Neural cell (in vitro differentiated cells): ENCODE measurements at regions not wholly inside any gene's neighbourhood (a gene's known extent, or its start where the extent isn't known, plus 50 kb on each side); places are given as distances from the start of the nearest gene placed in this dataset.

ENCODE experiments used
- H2AFZ ChIP-seq: fragments of 200-600, 300-800 bp; sonication (generic), shearing (Covaris generic); 2 replicates; pipeline ENCODE4 v1.6.0; 2014; ENCODE audit warnings: low read depth, mild to moderate bottlenecking, antibody characterized with exemption, low read length, moderate library complexity
- H3F3A ChIP-seq: fragments of 200-600 bp; shearing (Covaris generic); 2 replicates; pipeline ENCODE4 v1.6.1; 2016; ENCODE audit warnings: mild to moderate bottlenecking, moderate library complexity, mixed read lengths, antibody characterized with exemption, low read length; ENCODE audit not compliant: insufficient read depth, poor library complexity, severe bottlenecking
- H3K27ac ChIP-seq: fragments of 200-600, 300-800 bp; sonication (generic), shearing (Covaris generic); 2 replicates; pipeline ENCODE4 v1.5.1; 2014; ENCODE audit warnings: mild to moderate bottlenecking, low read length, moderate library complexity
- H3K27me3 ChIP-seq: fragments of 300-800, 200-600 bp; sonication (generic), shearing (Covaris generic); 2 replicates; pipeline ENCODE4 v1.6.0; 2014; ENCODE audit warnings: mild to moderate bottlenecking, low read depth, low read length, moderate library complexity; ENCODE audit not compliant: insufficient read depth
- H3K36me3 ChIP-seq: fragments of 300-800, 200-600 bp; sonication (generic), shearing (Covaris generic); 2 replicates; pipeline ENCODE4 v1.5.1; 2014; ENCODE audit warnings: mild to moderate bottlenecking, antibody characterized with exemption, low read length, moderate library complexity; ENCODE audit not compliant: insufficient read depth
- H3K4me2 ChIP-seq: fragments of 300-800, 200-600 bp; sonication (generic), shearing (Covaris generic); 2 replicates; pipeline ENCODE4 v1.6.0; 2014; ENCODE audit warnings: mild to moderate bottlenecking, low read length
- H3K4me3 ChIP-seq: fragments of 300-800, 200-600 bp; sonication (generic), shearing (Covaris generic); 2 replicates; pipeline ENCODE4 v1.5.1; 2014; ENCODE audit warnings: mild to moderate bottlenecking, low read length, moderate library complexity
- H3K79me2 ChIP-seq: fragments of 200-600 bp; shearing (Covaris generic); replicated peaks from 2 replicates; pipeline ENCODE4 v1.6.0; 2014; ENCODE audit warnings: mild to moderate bottlenecking, low read length, moderate library complexity; ENCODE audit not compliant: insufficient read depth
- H3K9ac ChIP-seq: fragments of 300-800, 200-600 bp; sonication (generic), shearing (Covaris generic); 2 replicates; pipeline ENCODE4 v1.6.1; 2016; ENCODE audit warnings: mild to moderate bottlenecking, low read length, mixed read lengths
- H3K9me2 ChIP-seq: fragments of 200-600 bp; shearing (Covaris generic); 2 replicates; pipeline ENCODE4 v1.6.1; 2016; ENCODE audit warnings: mild to moderate bottlenecking, low read length, mixed read lengths; ENCODE audit not compliant: insufficient read depth
- H3K9me3 ChIP-seq: fragments of 200-600, 300-800 bp; sonication (generic), shearing (Covaris generic); 2 replicates; pipeline ENCODE4 v1.6.1; 2016; ENCODE audit warnings: mild to moderate bottlenecking, mixed run types, low read length, moderate library complexity, mixed read lengths
- H4K20me1 ChIP-seq: fragments of 200-600 bp; shearing (Covaris generic); 2 replicates; pipeline ENCODE4 v1.6.1; 2016; ENCODE audit warnings: mild to moderate bottlenecking, mixed run types; ENCODE audit not compliant: insufficient read depth
- EP300 ChIP-seq: fragments of 450-650 bp; conservative IDR thresholded peaks from 2 replicates; pipeline ENCODE4 v1.6.1; 2014; ENCODE audit warnings: antibody characterized with exemption, mild to moderate bottlenecking, moderate library complexity; ENCODE audit not compliant: poor library complexity, severe bottlenecking
- EZH2 ChIP-seq: fragments of 200-600, 300-800 bp; shearing (Covaris generic), sonication (generic); IDR thresholded peaks from 2 replicates; pipeline ENCODE4 v1.6.1; 2014; ENCODE audit warnings: antibody characterized with exemption, low read length, borderline replicate concordance, mild to moderate bottlenecking; ENCODE audit not compliant: insufficient read depth, poor library complexity, severe bottlenecking
- MXI1 ChIP-seq: fragments of 450-650 bp; conservative IDR thresholded peaks from 2 replicates; pipeline ENCODE4 v1.6.1; 2014; ENCODE audit warnings: antibody characterized with exemption, mild to moderate bottlenecking; ENCODE audit not compliant: poor library complexity, severe bottlenecking
- POLR2AphosphoS5 ChIP-seq: IDR thresholded peaks from 2 replicates; pipeline ENCODE4 v1.6.1; 2012
- RAD21 ChIP-seq: fragments of 450-650 bp; conservative IDR thresholded peaks from 2 replicates; pipeline ENCODE4 v1.6.1; 2014; ENCODE audit warnings: antibody characterized with exemption, mild to moderate bottlenecking, moderate library complexity
- SMC3 ChIP-seq: fragments of 450-650 bp; conservative IDR thresholded peaks from 2 replicates; pipeline ENCODE4 v1.6.1; 2014; ENCODE audit warnings: antibody characterized with exemption, mild to moderate bottlenecking, moderate library complexity; ENCODE audit not compliant: poor library complexity
- TAF1 ChIP-seq: IDR thresholded peaks from 2 replicates; pipeline ENCODE4 v1.6.1; 2012; ENCODE audit warnings: low read depth
- TF ChIP-seq, protein P1 (sequence below): fragments of 450-650 bp; IDR thresholded peaks from 2 replicates; pipeline ENCODE4 v1.5.1; 2014; ENCODE audit warnings: antibody characterized with exemption, mild to moderate bottlenecking, moderate library complexity; ENCODE audit not compliant: poor library complexity, severe bottlenecking
- TF ChIP-seq, protein P2 (sequence below): IDR thresholded peaks from 2 replicates; pipeline ENCODE4 v1.6.1; 2012; ENCODE audit warnings: borderline replicate concordance

DNA sequence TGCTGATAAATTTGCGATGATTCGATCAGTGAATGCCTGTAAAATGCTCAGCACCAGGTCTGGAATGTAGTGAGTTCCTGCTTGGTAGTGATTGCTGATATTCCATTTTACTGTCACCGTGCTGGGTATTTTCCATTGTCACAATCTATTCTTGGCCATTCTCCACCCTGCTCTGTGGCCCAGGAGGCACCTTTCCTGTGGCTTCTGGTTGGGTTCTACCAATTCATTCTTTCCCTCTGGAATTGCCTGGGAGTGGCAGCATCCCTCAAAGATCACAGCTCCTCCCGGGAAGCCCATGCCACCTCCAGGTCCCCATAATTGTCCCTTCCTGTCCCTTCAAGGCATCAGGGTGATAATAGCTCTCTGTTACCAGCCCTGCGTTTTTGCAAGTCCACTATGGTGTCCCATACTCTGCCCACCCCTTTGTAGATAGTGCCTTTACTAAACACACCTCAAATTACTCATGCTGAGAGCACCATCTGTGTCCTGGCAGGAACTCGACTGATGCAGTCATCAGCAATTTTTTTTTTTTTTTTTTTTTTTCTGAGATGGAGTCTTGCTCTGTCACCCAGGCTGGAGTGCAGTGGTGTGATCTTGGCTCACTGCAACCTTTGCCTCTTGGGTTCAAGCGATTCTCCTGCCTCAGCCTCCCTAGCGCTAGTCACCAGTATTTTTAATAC is 177.8 kb upstream of the PROK2 start:
- no peaks in the 10 kb centered on the region for H3K9me3 ChIP-seq
- H3K79me2 ChIP-seq = no peaks in the 10 kb centered on the region
- TF ChIP-seq, protein P1, sequence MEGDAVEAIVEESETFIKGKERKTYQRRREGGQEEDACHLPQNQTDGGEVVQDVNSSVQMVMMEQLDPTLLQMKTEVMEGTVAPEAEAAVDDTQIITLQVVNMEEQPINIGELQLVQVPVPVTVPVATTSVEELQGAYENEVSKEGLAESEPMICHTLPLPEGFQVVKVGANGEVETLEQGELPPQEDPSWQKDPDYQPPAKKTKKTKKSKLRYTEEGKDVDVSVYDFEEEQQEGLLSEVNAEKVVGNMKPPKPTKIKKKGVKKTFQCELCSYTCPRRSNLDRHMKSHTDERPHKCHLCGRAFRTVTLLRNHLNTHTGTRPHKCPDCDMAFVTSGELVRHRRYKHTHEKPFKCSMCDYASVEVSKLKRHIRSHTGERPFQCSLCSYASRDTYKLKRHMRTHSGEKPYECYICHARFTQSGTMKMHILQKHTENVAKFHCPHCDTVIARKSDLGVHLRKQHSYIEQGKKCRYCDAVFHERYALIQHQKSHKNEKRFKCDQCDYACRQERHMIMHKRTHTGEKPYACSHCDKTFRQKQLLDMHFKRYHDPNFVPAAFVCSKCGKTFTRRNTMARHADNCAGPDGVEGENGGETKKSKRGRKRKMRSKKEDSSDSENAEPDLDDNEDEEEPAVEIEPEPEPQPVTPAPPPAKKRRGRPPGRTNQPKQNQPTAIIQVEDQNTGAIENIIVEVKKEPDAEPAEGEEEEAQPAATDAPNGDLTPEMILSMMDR = no peak
- peak; percentile 15 for TF ChIP-seq POLR2AphosphoS5
- TF ChIP-seq RAD21 = no peak
- TF ChIP-seq SMC3 = no peak
- no peak for TF ChIP-seq MXI1
- no peaks in the 10 kb centered on the region for H3K9me2 ChIP-seq
- no peak overlapping the region for H3K4me2 ChIP-seq
- H2AFZ ChIP-seq = no peak overlapping the region
- H4K20me1 ChIP-seq = no peaks in the 10 kb centered on the region
- H3F3A ChIP-seq = no peaks in the 10 kb centered on the region
- no peak overlapping the region for H3K4me3 ChIP-seq
- no peaks in the 10 kb centered on the region for H3K36me3 ChIP-seq
- no peak overlapping the region for H3K27ac ChIP-seq
- H3K27me3 ChIP-seq = no peaks in the 10 kb centered on the region
- H3K9ac ChIP-seq = no peak overlapping the region

DNA sequence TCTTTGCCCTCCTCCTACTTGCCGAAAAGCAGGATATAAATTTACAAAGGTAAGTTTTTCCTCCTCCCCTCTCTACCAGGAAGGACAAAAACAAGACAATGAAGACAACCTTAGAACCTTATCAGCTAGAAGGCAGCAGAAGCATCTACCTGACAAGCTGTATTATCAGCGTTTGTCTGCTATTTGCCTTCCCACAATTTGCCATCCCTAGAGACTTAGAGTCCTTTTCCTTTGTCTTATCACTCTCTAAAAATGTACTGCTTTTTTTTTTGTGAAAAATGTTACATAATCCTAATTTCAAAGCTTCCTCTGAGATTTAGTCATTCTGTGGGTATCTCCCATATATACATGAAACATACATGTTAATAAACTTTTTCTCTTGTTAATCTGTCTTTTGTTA is 176.9 kb upstream of the PROK2 start:
- TF ChIP-seq TAF1 (no peak), RAD21 (no peak), SMC3 (no peak), EP300 (no peak), EZH2 (no peak), POLR2AphosphoS5 (no peak), MXI1 (no peak)
- TF ChIP-seq, protein P2, sequence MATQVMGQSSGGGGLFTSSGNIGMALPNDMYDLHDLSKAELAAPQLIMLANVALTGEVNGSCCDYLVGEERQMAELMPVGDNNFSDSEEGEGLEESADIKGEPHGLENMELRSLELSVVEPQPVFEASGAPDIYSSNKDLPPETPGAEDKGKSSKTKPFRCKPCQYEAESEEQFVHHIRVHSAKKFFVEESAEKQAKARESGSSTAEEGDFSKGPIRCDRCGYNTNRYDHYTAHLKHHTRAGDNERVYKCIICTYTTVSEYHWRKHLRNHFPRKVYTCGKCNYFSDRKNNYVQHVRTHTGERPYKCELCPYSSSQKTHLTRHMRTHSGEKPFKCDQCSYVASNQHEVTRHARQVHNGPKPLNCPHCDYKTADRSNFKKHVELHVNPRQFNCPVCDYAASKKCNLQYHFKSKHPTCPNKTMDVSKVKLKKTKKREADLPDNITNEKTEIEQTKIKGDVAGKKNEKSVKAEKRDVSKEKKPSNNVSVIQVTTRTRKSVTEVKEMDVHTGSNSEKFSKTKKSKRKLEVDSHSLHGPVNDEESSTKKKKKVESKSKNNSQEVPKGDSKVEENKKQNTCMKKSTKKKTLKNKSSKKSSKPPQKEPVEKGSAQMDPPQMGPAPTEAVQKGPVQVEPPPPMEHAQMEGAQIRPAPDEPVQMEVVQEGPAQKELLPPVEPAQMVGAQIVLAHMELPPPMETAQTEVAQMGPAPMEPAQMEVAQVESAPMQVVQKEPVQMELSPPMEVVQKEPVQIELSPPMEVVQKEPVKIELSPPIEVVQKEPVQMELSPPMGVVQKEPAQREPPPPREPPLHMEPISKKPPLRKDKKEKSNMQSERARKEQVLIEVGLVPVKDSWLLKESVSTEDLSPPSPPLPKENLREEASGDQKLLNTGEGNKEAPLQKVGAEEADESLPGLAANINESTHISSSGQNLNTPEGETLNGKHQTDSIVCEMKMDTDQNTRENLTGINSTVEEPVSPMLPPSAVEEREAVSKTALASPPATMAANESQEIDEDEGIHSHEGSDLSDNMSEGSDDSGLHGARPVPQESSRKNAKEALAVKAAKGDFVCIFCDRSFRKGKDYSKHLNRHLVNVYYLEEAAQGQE = no peak
- TF ChIP-seq, protein P1 = no peak
- Histone ChIP-seq H3K27ac (no peak overlapping the region), H4K20me1 (no peaks in the 10 kb centered on the region), H3K4me2 (no peak overlapping the region), H3K79me2 (no peaks in the 10 kb centered on the region), H3K36me3 (no peaks in the 10 kb centered on the region), H3F3A (no peaks in the 10 kb centered on the region), H3K9me2 (no peaks in the 10 kb centered on the region), H3K4me3 (no peak overlapping the region), H3K9me3 (no peaks in the 10 kb centered on the region), H3K9ac (no peak overlapping the region), H3K27me3 (no peaks in the 10 kb centered on the region), H2AFZ (no peak overlapping the region)
